ENCODE measurements at regions not wholly inside any gene's neighbourhood (a gene's known extent, or its start where the extent isn't known, plus 50 kb on each side); places are given as distances from the start of the nearest gene placed in this dataset.
"Not testable (repeated sequence)": the region's sequence is repeated elsewhere in the genome, so short reads cannot be mapped to it uniquely, and the experiment has no call there.

DNA sequence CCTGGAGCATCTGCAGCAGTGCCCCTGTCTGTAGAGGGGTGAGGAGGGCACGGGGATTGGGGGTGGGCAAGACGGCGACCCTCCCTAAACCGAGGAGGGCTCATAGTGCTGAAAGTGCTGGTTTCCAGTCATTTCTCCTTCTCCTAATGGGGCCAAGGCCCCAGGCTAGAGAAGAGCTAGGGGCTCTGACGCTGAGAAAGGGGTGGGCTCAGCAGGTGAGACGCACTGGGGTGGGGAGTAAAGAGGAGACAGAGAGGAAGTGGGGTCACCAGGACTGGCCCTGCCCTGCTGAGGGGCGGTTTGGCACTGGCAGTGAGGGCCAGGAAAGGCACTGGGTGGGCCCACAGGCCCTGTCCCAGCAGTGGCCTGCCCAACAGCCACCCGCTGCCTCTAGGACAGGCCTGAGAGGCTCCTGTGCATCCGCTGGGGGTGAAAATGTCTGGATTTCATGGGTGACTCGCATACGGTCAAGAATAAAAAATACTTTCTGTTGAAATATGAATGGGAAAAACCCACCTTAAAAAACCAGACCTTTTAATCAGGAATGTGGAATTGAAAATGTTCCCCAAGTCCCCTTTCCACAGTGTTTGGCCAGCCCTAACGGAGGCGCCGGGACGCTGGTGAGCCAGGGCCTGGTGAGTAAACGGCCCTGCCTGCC, 122.4 kb upstream of the SMURF2 start:
- DNase-seq, result no peak

DNA sequence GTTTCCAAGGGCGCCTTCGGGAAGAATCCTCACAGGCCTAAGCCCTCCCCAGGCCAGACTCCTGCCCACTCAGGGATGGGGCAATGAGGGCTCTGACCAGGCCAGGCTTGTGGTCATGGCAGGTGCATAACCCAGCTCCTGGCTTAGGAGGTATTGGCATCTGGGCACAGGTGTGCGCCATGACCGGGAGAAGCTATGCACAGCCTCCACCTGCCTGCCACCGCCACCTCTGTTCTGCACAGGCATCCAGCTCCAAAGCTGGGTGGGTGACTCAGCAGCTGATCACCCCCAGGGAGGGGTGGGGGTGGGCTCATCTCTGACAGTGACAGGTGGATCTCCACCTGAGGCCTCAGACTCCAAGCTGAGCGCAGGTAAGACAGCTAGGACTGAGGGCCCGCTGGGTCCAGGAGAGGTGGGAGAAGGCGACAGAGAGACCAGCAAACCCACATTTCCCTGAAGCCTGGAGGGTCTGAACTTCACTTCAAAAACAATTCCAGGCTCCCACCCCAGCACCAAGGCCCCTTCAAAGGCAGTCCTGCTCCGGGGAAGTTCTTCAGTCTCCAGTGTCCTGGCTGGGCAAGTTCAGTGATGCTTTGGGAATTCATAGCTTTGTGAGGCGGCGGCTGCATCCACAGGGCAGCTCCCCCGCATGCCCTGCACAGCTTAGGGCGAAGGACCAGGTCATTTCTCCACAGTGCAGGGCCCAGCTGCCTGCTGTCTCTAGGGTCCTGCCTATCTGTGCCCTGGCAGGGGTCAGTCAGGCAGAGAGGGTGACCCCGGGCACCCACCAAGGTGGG, 121.6 kb upstream of the SMURF2 start:
- no peak for DNase-seq

DNA sequence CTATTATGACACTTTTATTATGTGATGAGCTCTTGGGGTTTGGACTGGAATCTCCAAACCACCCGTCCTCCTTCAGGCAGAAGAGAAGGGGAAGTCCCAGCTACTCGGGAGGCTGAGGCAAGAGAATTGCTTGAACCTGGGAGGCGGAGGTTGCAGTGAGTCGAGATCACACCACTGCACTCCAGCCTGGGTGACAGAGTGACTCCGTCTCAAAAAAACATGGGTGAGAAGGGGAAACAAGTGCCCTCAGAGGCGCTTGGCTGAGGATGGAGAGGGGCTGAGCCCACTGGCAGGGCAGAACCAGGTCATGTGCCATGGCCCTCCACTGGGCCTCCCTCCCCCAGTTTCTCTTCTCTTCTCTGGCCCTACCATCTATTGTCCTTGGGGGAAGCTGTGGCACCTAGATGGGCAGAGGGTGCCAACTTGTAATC, 120.9 kb upstream of the SMURF2 start:
- DNase-seq, result no peak

DNA sequence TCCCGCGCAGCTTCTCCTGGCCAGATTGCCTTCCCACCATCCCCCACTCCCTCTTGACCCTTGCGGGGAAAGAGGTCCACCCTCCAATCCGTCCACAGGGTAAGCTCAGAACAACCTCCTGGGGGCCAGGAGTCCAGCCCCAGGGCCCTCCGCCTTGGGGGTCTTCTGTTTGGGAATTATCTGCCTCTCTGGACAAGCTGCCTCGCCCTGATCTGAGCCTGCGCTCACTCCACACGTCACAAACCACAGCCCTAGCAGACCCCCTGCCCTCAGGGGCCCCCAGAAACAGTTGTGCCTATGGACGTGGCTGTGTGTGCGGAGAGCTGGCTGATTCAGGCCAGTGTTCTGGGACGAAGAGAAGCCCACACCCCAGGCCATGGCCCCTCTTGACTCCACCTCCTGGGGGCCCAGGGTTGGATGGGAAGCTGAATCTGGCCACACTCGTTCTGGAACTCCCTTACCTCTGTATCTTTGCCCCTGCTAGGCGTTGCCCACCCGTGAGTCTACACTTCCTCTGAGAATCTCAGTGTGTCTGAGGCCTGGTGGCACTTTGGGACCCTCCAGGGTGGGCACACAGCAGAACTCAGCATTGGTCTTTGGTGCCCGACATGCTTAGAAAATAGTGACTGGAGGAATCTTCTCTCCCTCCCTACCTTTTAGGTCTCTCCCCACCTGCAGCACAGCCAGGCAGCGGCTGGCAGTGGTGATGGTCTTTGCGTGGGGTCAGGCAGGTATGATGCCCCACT, 119.9 kb upstream of the SMURF2 start:
- DNase-seq, result no peak

DNA sequence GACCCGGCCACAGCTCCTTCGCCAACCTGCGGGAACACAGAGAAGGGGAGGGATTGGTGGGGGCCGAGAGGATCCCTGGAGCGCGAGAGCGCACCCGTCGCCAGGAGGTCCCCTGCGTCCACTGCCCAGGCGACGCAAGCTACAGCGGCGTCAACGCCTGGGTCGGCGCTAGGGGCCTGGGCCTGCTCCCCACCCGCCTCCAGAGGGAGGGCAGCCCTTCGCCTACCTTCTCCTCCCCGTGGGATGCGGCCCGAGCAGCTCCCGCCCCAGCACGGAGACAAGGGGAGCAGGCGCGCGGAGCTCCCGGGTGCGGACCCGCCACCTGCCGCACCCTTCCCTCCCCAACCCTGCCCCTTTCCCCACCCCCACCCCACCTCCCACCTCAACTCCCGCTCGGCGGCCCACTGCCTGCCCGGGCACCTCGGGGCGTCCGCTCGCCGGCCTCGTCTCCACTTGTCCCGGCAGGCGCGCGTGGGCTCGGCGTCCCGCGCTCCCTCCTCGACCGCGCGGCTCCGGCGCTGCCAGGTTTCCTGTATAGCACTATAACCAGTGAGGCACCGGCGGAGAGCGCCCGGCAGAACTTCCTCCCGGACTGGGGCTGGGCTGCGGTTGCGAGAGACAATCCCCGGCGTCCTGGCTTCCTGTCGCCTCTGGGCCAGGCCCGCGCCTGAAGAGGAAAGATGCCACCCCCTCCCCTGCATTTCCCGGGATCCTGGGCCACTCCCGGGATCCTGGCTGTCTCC, 119.1 kb upstream of the SMURF2 start:
- peak; percentile 62 for DNase-seq

DNA sequence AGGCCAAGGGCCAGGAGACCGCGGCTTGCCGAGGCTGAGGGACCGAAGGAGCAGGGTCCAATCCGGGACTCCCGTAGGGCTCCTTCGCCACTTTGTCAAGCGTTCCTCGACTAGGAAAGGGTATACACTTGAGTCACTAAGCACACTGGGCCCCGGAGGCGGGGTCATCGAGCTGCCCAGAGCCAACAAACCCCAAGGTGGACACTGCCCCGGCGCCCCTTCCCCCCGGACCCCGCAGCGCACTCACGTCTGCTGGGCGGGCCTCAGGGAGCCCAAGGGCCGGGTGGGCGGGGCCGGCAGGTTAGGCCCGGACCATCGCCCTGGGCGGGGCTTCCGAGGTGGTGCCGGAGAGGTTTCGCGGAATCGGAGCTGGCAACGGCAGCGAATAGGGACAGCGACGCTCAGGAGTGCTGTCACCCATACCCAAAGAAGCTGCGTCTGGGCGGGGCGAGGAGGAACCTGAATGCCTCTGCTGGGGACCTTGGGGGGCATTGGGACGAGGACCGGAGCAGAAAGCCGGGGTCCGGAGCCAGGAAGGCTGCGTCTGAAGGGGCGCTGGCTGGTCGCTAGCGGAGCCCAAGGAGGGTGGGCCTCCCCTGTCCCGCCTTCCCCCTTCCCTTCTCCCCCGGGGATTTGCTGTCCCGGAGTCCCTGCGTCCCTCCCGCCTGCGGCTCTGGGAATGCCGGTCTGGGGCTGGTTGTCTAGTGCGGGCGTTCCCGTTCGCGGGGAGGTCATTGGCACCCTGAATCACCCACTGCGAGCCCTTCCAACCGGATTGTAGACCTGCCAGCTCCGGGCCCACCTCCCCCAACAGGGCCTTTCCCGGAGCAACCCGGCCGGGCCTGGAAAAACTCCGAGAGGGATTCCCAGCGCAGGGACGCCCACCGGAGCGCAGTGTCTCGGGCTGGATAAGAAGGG, 118.2 kb upstream of the SMURF2 start:
- DNase-seq, result peak; percentile 86

DNA sequence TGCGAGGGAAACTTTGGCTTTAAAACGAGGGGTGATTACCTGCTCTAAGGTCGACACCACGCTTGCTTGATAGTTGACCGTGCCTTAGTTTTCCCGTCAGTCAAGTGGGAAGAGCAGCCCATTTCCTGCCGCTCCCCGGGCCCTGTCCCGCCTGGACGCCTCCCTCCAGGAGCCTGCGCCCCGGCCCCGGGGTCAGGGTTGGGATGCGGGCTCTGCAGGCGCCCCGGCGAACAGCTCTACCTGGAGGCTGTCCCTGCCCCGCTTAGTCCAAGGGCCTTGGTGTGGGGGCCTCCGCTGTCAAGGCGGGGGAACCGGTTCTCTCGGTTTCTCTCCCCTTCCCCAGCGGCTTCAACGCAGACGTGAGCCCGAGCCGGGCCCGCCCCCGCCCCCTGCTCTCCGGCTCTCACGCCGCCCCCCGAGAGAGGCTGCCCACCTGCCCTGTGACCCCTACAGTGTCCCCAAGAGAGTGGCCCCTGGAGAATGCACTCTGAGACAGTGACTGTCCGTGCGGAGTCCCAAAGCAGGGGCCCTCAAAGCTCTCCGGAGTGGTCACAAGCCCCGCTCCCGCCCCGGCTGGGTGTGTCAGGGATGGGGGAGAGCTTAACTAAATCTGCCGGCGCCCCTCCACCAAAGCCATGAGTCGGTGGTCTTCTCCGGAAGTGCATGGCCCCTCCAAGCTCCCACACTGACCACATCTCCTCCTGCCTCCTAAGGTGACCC, 117.4 kb upstream of the SMURF2 start:
- no peak for DNase-seq

DNA sequence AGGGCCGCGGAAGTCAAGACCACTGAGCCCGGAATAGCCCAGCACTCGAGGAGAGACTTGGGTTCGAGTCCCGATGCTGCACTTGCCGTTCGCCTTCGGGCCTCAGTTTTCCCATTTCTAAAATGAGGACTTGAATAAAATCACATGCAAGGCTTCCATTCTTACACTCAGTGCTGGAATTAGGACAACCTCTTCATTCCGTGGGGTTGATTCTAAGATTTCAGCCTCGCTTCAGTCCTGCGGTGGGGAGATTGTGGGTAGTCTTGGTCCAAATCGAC, 116.9 kb upstream of the SMURF2 start:
- DNase-seq, result not testable (repeated sequence)

DNA sequence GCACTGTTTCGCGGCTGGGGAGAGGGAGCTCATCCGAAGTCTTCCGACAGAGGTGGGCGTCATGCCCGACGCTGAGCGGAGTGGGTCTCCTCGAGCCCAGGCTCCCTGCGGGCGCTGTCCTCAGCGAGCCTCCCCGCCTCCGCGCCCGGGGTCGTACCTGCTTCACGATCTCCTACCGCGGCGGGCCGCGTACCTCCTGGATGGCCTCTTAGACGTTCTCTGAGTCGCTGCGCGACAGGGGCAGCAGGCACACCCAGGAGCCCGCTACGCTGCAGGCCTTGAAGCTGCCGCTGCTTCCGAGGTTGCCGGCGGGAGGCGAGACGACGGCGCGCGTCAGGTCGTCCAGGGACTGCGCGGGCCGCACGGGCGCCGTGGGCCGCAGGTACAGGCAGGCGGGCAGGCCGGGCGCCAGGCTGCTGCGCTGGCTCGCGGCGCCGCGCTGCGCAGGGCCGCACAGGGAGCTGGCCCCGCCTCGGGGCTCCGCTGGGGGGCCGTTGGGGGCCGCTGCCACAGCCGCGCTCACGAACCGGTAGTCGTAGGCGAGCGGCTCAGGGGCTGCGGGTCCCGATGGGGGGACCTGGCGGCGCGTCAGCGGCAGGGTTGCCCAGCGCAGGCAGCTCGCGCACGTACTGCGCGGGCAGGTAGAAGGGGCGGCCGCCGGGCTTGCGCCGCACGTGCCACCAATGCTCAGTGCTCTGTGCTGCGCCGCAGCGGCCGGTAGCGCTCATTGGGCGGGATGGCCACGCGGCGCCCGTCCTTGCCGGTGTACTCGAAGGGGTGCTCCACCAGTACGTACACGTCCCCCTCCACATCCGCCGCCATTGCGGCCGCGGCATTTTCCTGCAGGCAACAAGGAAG, 116.4 kb upstream of the SMURF2 start:
- peak; percentile 26 for DNase-seq

DNA sequence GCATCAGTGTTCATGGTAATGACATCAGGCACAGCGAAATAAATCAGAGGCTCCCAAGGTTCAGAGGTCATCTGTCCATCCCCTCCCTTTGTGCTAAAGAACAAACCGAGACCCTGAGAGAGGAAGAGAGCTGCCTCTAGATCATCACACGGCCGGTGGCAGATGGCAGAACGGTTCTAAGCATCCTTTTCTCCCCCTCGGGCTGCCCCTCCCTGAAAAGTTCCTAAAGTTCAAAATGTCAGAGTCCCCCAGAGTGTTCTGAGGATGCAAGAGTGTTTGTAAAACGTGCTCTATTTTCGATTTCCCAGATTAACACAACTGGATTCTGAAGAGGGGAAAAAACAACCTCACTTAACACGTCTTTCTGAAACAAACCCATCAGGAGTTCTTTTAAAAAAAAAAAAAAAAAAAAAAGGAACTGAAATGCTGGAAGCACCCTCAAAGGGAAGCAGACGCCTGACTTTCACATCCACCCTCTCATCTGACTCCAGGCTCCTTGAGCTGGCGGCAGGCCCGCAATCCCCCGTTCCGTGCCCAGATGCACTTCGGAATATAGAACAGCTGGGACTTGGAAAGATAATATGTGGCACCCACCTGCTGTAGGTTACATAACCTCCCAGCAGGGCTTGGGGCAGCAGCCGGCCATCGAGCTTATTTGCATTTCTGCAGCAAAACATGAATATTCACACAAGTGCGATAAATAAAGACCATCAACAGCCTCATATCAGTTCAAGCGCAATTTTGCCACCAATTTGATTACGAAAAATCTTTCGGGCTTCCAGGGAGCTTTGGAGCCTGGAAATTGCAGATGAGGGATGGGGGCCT, 115.5 kb upstream of the SMURF2 start:
- DNase-seq, result no peak

DNA sequence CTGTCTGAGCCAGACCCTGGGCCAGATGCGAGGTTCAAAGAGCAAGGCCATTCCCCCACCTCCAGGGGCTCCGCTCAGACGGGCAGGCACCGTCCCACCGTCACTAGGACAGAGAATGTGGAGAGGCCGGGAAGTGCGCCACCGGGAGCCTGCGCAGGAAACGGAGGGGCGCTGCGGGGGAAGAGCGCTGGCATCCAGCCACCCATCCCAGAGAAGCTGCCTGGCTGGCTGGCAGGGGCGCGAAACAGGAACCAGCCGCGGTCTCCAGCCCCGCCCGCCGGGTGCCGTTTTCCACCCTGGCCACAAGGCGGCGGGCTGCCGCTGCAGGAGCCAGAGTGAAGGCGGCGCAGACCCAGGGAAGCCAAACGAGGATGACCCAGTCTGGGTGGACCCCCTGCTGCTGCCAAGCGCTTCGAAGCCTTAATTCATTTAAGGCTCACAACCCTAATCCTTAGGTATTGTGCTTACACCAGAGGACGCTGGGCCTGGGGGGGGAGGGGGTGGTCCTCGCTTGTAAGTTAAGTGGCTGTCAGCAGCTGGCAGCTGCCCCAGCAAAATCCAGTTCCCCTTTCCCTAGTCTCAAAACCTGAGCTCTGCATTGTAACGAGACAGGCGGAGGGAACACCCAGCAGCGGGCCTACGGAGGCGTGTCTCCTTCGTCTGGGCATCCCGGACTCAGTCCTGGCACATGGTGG, 114.8 kb upstream of the SMURF2 start:
- peak; percentile 74 for DNase-seq

DNA sequence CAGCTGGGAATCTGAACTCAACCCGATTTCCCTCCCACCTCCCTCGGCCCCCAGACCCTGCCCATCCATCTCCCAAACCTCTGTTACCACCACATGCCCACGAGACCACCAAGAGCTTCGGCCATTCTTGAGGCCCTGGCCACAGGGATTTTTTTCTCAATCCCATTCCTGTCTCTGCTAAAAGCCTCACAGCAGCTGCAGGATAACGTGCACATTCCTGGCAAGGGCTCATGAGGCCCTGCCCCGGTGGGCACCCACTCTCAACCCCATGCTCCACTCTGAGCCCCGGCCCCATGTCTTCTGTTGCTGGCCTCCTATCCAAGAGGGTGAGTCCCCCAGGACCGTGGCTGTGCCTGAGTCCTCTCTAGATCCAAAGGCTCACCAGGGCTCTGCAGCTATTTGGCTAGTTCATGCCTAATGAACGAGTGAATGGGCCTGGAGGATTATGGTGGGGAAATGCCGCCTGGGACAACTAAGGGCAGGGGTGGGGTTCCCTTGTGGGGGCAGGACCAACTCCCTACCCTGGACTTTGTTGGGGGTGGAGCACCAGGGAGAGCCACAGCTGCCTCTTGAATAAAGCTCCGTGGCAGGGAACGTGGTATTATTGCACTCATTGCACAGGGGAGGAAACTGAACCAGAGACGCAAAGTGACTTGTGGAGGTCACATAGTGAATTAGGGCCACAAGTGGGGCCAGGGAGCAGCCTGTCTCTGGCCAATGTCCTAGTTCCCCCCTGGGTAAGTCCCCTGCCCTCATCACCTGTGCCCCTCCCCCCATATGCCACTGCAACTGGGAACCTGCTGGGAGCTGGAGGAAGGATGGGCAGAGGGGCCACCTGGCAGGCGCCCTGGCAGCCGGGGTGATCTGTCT, 113.8 kb upstream of the SMURF2 start:
- no peak for DNase-seq

DNA sequence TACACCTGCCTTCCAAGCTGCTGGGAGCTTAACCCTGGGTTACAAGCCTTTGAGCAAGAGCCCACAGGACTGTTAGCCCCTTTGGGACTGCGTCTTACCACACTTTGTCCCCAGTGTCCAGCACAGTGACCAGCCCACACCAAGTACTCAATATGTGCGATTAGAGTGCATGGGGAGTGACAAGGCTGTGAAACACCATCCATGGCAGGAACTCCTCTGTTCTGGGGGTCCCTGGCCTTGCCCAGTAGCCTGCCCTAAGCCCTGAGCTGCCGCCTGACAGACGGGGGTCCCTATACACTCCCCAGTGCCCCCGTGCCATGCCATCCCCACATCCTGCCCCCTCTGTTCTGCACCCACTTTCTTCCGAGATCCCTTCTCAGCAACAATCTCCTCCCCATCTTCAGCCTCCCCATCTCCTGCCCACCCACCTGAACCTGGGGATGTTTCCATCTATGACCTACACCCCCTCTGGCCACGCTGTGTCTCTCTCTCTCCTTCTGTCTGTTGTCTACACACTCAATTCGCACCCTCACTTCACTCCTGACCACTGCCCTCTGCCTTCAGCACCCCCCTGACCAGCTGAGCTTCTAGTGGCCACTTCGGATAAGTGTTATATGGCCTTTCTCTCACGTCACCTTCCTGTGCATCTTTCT, 112.9 kb upstream of the SMURF2 start:
- no peak for DNase-seq

DNA sequence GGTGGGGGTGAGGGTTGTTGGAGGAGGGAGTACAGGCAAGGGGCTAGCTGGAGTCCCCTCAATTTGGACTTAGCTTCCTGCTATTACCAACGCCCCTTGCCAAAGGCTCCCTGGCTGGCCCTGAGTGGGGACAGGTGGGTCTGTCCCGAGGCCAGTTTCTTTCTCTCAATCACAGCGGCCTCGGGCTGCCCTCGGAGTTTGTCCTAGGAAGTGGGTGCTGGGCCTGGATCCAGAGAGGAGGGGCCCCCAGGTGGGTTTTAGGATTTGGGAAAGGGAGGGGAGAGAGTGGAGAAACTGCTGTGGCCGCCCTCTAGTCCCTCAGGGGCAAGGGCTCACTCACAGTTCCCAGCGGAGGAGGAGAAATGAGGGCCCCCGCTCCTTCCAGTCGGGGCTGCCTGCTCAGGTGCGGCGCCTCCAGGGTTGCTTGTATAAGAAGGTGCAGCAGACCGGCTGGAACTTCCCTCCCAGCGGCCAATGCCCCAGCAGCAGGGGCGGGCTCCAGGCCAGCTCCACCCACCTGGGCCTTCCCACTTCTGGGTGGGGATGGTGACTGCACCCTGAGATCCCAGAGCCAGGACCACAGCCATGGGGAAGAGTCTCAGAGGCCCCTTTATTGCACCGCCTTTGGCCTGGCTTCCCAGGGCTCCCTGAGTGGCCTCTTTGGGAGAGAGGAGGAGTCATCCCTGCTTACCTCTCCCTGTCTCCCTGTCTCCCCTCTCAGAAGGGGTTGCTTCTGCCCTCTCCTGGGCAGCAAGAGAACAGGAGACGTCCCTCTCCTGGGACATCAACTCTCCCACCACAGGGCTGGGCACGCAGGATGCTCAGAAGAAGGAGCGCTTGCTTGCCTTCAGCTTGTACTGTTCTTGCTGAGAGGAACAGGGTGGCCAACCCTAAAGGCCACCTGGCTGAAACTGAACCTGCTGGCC, 112.0 kb upstream of the SMURF2 start:
- DNase-seq, result no peak

DNA sequence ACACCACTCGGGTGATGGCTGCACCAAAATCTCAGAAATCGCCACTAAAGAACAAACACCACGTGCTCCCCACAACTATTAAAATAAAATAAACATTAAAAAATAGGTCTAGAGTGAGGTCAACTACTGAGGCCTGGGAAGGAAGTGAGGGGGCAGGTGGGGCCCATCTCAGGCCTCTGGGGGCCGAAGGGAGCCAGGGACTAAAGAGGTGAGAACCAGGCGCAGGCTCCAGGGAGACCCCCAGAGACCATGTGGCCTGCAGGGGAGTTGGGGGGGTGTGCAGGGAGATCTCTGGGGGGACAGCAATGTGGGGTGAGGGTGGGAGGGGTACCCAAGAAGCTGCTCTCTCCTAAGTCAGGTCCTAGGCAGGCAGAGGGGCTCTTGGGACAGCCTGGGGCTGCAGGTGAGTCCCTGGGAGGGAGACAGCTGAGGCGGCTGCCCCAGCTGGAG, 111.3 kb upstream of the SMURF2 start:
- DNase-seq, result no peak

DNA sequence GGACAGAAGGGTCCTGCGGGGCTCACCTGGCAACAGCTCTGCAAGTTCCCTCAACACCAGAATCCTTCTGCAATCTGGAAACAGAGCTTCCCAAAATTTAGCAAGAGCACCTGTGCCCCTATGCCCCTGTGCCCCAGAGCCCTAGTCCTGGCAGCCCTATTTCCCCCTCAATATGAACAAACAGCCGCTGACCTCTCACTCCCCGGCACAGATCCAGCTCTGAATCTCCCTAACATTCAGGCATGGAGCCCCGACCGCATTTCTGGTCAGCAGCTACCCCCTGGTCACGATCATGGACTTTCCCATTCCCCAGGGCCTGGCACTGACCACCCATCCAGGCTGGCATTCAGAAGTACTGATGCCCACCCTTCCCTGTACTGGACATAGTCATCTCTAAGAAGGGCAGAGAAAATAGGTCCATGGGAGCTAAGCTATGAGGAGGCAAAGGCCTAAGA, 110.8 kb upstream of the SMURF2 start:
- DNase-seq, result no peak

All from CD4-positive, alpha-beta T cell treated with Interleukin-17A for 1 hour (primary cell).